Astrocyte of the cerebellum (primary cell): ENCODE measurements at regions not wholly inside any gene's neighbourhood (a gene's known extent, or its start where the extent isn't known, plus 50 kb on each side); places are given as distances from the start of the nearest gene placed in this dataset.

Source experiments
- DNase-seq: peaks from one replicate; pipeline ENCODE4 v3.0.0-alpha.2; 2011; ENCODE audit warnings: low read depth
- H3K4me3 ChIP-seq: 2 replicates; pipeline ENCODE4 v1.5.1; 2011; ENCODE audit warnings: mild to moderate bottlenecking, low read depth, low read length, moderate library complexity
- CTCF ChIP-seq: IDR thresholded peaks from 2 replicates; pipeline ENCODE4 v1.5.1; 2012; ENCODE audit warnings: low read length, low read depth, moderate library complexity, mild to moderate bottlenecking; ENCODE audit errors: missing control alignments
- in situ Hi-C: cut with HindIII; loops from 2 replicates; pipeline ENCODE4 v1.10.0; 2017; ENCODE audit warnings: low sequenced_read_pairs

- TF ChIP-seq CTCF: no peak
- no peak for DNase-seq
- in situ Hi-C loops: no loop called here
- no peak overlapping the region for H3K4me3 ChIP-seq
Measured at GRCh38 chr2:67218056-67218455, 179.1 kb upstream of the ETAA1 start.

- in situ Hi-C loops: no loop called here
- no peak for TF ChIP-seq CTCF
- no peak overlapping the region for H3K4me3 ChIP-seq
- no peak for DNase-seq
Measured at GRCh38 chr2:67219651-67220050, 177.5 kb upstream of the ETAA1 start.

- TF ChIP-seq CTCF: no peak
- no peak overlapping the region for H3K4me3 ChIP-seq
- in situ Hi-C loops: no loop called here
- no peak for DNase-seq
Measured at GRCh38 chr2:67221266-67221665, 175.9 kb upstream of the ETAA1 start.

- no peak overlapping the region for H3K4me3 ChIP-seq
- TF ChIP-seq CTCF: no peak
- in situ Hi-C loops: no loop called here
- no peak for DNase-seq
Measured at GRCh38 chr2:67225287-67225973, 171.7 kb upstream of the ETAA1 start.

GRCh38 chr2:67229706-67230105, 167.4 kb upstream of the ETAA1 start:
- in situ Hi-C loops: no loop called here
- H3K4me3 ChIP-seq: no peak overlapping the region
- TF ChIP-seq CTCF: no peak
- no peak for DNase-seq

- no peak for TF ChIP-seq CTCF
- no peak for DNase-seq
- in situ Hi-C loops: no loop called here
- H3K4me3 ChIP-seq: no peak overlapping the region
Measured at GRCh38 chr2:67232936-67233335, 164.2 kb upstream of the ETAA1 start.
